WTC11 (cell line): ENCODE measurements at regions not wholly inside any gene's neighbourhood (a gene's known extent, or its start where the extent isn't known, plus 50 kb on each side); places are given as distances from the start of the nearest gene placed in this dataset.

ENCODE experiments used
- ATAC-seq: fragments of 200-7000 bp; cut with Tn5 transposase; 2 replicates; pipeline ENCODE4 v1.10.0; 2021; ENCODE audit warnings: mild to moderate bottlenecking, moderate library complexity
- CTCF ChIA-PET: fragments of 300-600 bp; sonication (Branson Sonifier 250); formaldehyde crosslinking; loops from one replicate; lab custom pipeline; 2021; ENCODE audit warnings: antibody characterized with exemption; lab: Charles Lee
- POLR2A ChIA-PET: fragments of 350-600 bp; sonication (Branson Sonifier 250); formaldehyde crosslinking; loops from one replicate; lab custom pipeline; 2021; ENCODE audit warnings: antibody characterized with exemption; lab: Charles Lee
- DNase-seq: peaks from one replicate; pipeline ENCODE4 v3.0.0; 2021; ENCODE audit warnings: low spot score
- H3K27ac Mint-ChIP-seq: 2 replicates; pipeline ENCODE4 v1.8.0; 2021; ENCODE audit warnings: mixed read lengths
- H3K27me3 Mint-ChIP-seq: 2 replicates; pipeline ENCODE4 v1.8.0; 2021; ENCODE audit warnings: low read depth, mild to moderate bottlenecking, moderate library complexity, mixed read lengths
- H3K36me3 Mint-ChIP-seq: 2 replicates; pipeline ENCODE4 v1.8.0; 2021; ENCODE audit warnings: mixed read lengths
- H3K4me1 Mint-ChIP-seq: 2 replicates; pipeline ENCODE4 v1.8.0; 2022; ENCODE audit warnings: mixed read lengths
- H3K4me3 Mint-ChIP-seq: 2 replicates; pipeline ENCODE4 v1.8.0; 2021; ENCODE audit warnings: mild to moderate bottlenecking, moderate library complexity, mixed read lengths
- H3K9me3 Mint-ChIP-seq: 2 replicates; pipeline ENCODE4 v1.8.0; 2021; ENCODE audit warnings: mixed read lengths
- ATF1 ChIP-seq: sonication (generic); formaldehyde crosslinking; IDR thresholded peaks from 2 replicates; pipeline ENCODE4 v1.8.1; 2023; ENCODE audit warnings: mild to moderate bottlenecking, moderate library complexity, missing genetic modification reagents
- CREB1 ChIP-seq: sonication (generic); formaldehyde crosslinking; IDR thresholded peaks from 2 replicates; pipeline ENCODE4 v1.8.0; 2023; ENCODE audit warnings: mild to moderate bottlenecking, missing genetic modification reagents
- ESRRA ChIP-seq: sonication (generic); formaldehyde crosslinking; IDR thresholded peaks from 2 replicates; pipeline ENCODE4 v1.8.1; 2022; ENCODE audit warnings: mild to moderate bottlenecking, missing genetic modification reagents, borderline replicate concordance
- FOXJ3 ChIP-seq: sonication (generic); formaldehyde crosslinking; IDR thresholded peaks from 2 replicates; pipeline ENCODE4 v1.9.0; 2021; ENCODE audit warnings: missing genetic modification reagents, mild to moderate bottlenecking, borderline replicate concordance
- FOXP4 ChIP-seq: sonication (generic); formaldehyde crosslinking; IDR thresholded peaks from 2 replicates; pipeline ENCODE4 v1.8.0; 2022; ENCODE audit warnings: mild to moderate bottlenecking, missing genetic modification reagents
- GABPB1 ChIP-seq: sonication (generic); formaldehyde crosslinking; IDR thresholded peaks from 2 replicates; pipeline ENCODE4 v1.8.1; 2023; ENCODE audit warnings: mild to moderate bottlenecking, missing genetic modification reagents
- HMGA2 ChIP-seq: fragments of 250-450 bp; sonication (Bioruptor Pico); IDR thresholded peaks from 2 replicates; pipeline ENCODE4 v1.4.0; 2021; ENCODE audit warnings: mild to moderate bottlenecking, moderate library complexity
- MAX ChIP-seq: sonication (generic); formaldehyde crosslinking; IDR thresholded peaks from 2 replicates; pipeline ENCODE4 v1.8.0; 2022; ENCODE audit warnings: mild to moderate bottlenecking, missing genetic modification reagents
- MYBL2 ChIP-seq: sonication (generic); formaldehyde crosslinking; IDR thresholded peaks from 2 replicates; pipeline ENCODE4 v1.8.1; 2023; ENCODE audit warnings: mild to moderate bottlenecking, moderate library complexity, missing genetic modification reagents
- NFATC4 ChIP-seq: fragments of 250-450 bp; sonication (Bioruptor Pico); IDR thresholded peaks from 2 replicates; pipeline ENCODE4 v1.9.0; 2021; ENCODE audit warnings: mild to moderate bottlenecking
- SOX15 ChIP-seq: fragments of 250-450 bp; sonication (Bioruptor Pico); IDR thresholded peaks from 2 replicates; pipeline ENCODE4 v1.9.0; 2021; ENCODE audit warnings: mild to moderate bottlenecking
- SP1 ChIP-seq: sonication (generic); formaldehyde crosslinking; conservative IDR thresholded peaks from 2 replicates; pipeline ENCODE4 v1.8.1; 2022; ENCODE audit warnings: missing genetic modification reagents
- TEAD1 ChIP-seq: sonication (generic); formaldehyde crosslinking; IDR thresholded peaks from 2 replicates; pipeline ENCODE4 v1.8.0; 2022; ENCODE audit warnings: mild to moderate bottlenecking, missing genetic modification reagents
- TP53 ChIP-seq: sonication (generic); formaldehyde crosslinking; IDR thresholded peaks from 2 replicates; pipeline ENCODE4 v1.8.1; 2023; ENCODE audit warnings: mild to moderate bottlenecking, missing genetic modification reagents
- ZBTB21 ChIP-seq: sonication (generic); formaldehyde crosslinking; IDR thresholded peaks from 2 replicates; pipeline ENCODE4 v1.8.1; 2023; ENCODE audit warnings: mild to moderate bottlenecking, missing genetic modification reagents, borderline replicate concordance
- ZNF138 ChIP-seq: sonication (generic); formaldehyde crosslinking; conservative IDR thresholded peaks from 2 replicates; pipeline ENCODE4 v1.8.1; 2022; ENCODE audit warnings: mild to moderate bottlenecking, moderate library complexity, missing genetic modification reagents
- ZNF219 ChIP-seq: sonication (generic); formaldehyde crosslinking; IDR thresholded peaks from 2 replicates; pipeline ENCODE4 v1.8.0; 2023; ENCODE audit warnings: missing genetic modification reagents, mild to moderate bottlenecking, borderline replicate concordance
- ZNF416 ChIP-seq: fragments of 250-450 bp; sonication (Bioruptor Pico); IDR thresholded peaks from 2 replicates; pipeline ENCODE4 v1.9.0; 2021; ENCODE audit warnings: mild to moderate bottlenecking, inconsistent platforms
- ZNF512 ChIP-seq: sonication (generic); formaldehyde crosslinking; IDR thresholded peaks from 2 replicates; pipeline ENCODE4 v1.8.1; 2022; ENCODE audit warnings: missing genetic modification reagents, borderline replicate concordance
- TF ChIP-seq, protein P1 (sequence below): sonication (generic); formaldehyde crosslinking; IDR thresholded peaks from 2 replicates; pipeline ENCODE4 v1.8.1; 2023; ENCODE audit warnings: mild to moderate bottlenecking, missing genetic modification reagents, moderate library complexity
- TF ChIP-seq, protein P2 (sequence below): fragments of 250-450 bp; sonication (Bioruptor Pico); IDR thresholded peaks from 2 replicates; pipeline ENCODE4 v1.9.0; 2021; ENCODE audit warnings: mild to moderate bottlenecking
- TF ChIP-seq, protein P3 (sequence below): sonication (generic); formaldehyde crosslinking; IDR thresholded peaks from 2 replicates; pipeline ENCODE4 v1.8.1; 2022; ENCODE audit warnings: mild to moderate bottlenecking, missing genetic modification reagents, moderate library complexity, borderline replicate concordance
- TF ChIP-seq, protein P4 (sequence below): fragments of 250-450 bp; sonication (Bioruptor Pico); IDR thresholded peaks from 2 replicates; pipeline ENCODE4 v1.8.0; 2021; ENCODE audit warnings: mild to moderate bottlenecking

DNA sequence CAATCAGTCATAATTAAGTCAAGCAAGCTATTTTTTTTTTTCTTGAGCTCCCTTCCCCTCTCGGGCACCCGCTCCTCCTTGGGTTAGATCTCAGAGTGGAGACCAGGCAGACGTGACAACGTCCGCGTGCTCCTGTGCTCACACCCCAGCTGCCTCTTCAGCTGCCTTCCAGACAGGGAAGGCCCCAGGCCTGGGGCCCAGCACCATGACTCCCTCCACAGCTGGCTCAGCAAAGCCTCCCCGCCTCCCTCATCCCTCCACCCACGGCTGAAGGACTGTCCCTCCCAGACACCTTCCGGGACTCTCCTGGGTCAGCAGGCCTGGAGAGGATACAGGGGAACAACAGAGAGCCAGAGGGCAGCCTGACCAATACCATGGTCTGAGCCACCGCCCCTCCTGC, 87.9 kb upstream of the LINGO1 start:
- Mint-ChIP-seq H3K4me3 (no peak overlapping the region), H3K27ac (no peak overlapping the region), H3K27me3 (no peaks in the 10 kb centered on the region), H3K4me1 (peaks cover 10% of the 10 kb centered on the region), H3K36me3 (no peaks in the 10 kb centered on the region), H3K9me3 (no peaks in the 10 kb centered on the region)
- ChIA-PET CTCF (interaction anchor here (1.0 to 3.7 kb wide), 6 partner anchors 11 to 100 kb away, joined by 3 to 17 read pairs (median 5); no protein-coding TSS in a partner anchor), POLR2A (no interaction called here)
- ATAC-seq (no peak), DNase-seq (no peak)
- TF ChIP-seq ATF1 (CRISPR knock-in tag) (no peak), FOXJ3 (CRISPR knock-in tag) (no peak), MAX (CRISPR knock-in tag) (no peak), SP1 (no peak), CREB1 (CRISPR knock-in tag) (no peak), ZBTB21 (CRISPR knock-in tag) (no peak), HMGA2 (CRISPR knock-in tag) (no peak), TP53 (CRISPR knock-in tag) (no peak), ZNF512 (no peak), ZNF416 (CRISPR knock-in tag) (no peak), SOX15 (CRISPR knock-in tag) (no peak), TEAD1 (CRISPR knock-in tag) (no peak), MYBL2 (no peak), FOXP4 (CRISPR knock-in tag) (no peak), NFATC4 (CRISPR knock-in tag) (no peak), GABPB1 (no peak)
- TF ChIP-seq, protein P1, sequence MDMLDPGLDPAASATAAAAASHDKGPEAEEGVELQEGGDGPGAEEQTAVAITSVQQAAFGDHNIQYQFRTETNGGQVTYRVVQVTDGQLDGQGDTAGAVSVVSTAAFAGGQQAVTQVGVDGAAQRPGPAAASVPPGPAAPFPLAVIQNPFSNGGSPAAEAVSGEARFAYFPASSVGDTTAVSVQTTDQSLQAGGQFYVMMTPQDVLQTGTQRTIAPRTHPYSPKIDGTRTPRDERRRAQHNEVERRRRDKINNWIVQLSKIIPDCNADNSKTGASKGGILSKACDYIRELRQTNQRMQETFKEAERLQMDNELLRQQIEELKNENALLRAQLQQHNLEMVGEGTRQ (CRISPR knock-in tag) = no peak
- TF ChIP-seq, protein P2, sequence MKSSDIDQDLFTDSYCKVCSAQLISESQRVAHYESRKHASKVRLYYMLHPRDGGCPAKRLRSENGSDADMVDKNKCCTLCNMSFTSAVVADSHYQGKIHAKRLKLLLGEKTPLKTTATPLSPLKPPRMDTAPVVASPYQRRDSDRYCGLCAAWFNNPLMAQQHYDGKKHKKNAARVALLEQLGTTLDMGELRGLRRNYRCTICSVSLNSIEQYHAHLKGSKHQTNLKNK = no peak

- no peak for ATAC-seq
- DNase-seq = no peak
- TF ChIP-seq ESRRA (CRISPR knock-in tag) (no peak), ZNF219 (no peak), ZNF416 (CRISPR knock-in tag) (no peak), CREB1 (CRISPR knock-in tag) (no peak), ZNF138 (CRISPR knock-in tag) (no peak), SOX15 (CRISPR knock-in tag) (no peak)
- TF ChIP-seq, protein P3, sequence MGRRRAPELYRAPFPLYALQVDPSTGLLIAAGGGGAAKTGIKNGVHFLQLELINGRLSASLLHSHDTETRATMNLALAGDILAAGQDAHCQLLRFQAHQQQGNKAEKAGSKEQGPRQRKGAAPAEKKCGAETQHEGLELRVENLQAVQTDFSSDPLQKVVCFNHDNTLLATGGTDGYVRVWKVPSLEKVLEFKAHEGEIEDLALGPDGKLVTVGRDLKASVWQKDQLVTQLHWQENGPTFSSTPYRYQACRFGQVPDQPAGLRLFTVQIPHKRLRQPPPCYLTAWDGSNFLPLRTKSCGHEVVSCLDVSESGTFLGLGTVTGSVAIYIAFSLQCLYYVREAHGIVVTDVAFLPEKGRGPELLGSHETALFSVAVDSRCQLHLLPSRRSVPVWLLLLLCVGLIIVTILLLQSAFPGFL (CRISPR knock-in tag) = no peak
- TF ChIP-seq, protein P4, sequence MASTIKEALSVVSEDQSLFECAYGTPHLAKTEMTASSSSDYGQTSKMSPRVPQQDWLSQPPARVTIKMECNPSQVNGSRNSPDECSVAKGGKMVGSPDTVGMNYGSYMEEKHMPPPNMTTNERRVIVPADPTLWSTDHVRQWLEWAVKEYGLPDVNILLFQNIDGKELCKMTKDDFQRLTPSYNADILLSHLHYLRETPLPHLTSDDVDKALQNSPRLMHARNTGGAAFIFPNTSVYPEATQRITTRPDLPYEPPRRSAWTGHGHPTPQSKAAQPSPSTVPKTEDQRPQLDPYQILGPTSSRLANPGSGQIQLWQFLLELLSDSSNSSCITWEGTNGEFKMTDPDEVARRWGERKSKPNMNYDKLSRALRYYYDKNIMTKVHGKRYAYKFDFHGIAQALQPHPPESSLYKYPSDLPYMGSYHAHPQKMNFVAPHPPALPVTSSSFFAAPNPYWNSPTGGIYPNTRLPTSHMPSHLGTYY (CRISPR knock-in tag) = no peak
- Mint-ChIP-seq H3K27ac (no peak overlapping the region), H3K9me3 (no peaks in the 10 kb centered on the region), H3K4me3 (no peak overlapping the region), H3K4me1 (peaks cover 10% of the 10 kb centered on the region), H3K36me3 (no peaks in the 10 kb centered on the region), H3K27me3 (no peaks in the 10 kb centered on the region)
- ChIA-PET POLR2A (no interaction called here), CTCF (interaction anchor here (1.0 to 3.7 kb wide), 4 partner anchors 14 to 101 kb away, joined by 3 to 17 read pairs (median 6); no protein-coding TSS in a partner anchor)
Observed at GRCh38 chr15:77720173-77720572, 87.5 kb upstream of the LINGO1 start.
